Bone marrow (tissue), 2 donors: ENCODE measurements at regions not wholly inside any gene's neighbourhood (a gene's known extent, or its start where the extent isn't known, plus 50 kb on each side); places are given as distances from the start of the nearest gene placed in this dataset.
"Not testable (repeated sequence)": the region's sequence is repeated elsewhere in the genome, so short reads cannot be mapped to it uniquely, and the experiment has no call there.

Source experiments
- DNase-seq, 2 donors: peaks; one replicate each; lab custom pipeline; 2025; lab: John Stamatoyannopoulos, UW

- no peak for DNase-seq
Observed at GRCh38 chr16:52787709-52788108, 240.8 kb upstream of the TOX3 start.

DNA sequence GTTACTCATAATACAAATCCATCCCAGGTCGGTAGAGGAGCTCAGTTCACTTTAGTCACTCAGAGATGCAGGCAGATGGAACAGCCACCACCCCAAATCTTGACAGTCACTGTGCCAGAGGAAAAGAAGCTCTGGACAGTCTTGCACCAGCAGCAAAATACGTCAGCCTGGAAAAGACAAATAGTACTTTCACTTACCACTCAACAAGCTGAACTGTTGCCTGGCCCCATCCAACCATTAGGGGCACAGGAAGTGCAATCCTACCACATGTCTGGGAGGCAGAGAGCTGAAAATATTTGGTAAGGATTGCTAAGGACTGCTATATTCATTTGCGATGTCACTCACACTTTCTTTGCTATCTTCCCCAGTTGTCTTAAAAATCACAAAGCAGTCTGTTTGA lies 239.1 kb upstream of the TOX3 start:
- no peak for DNase-seq

GRCh38 chr16:52785653-52786052 lies 238.7 kb upstream of the TOX3 start:
- DNase-seq, result no peak

GRCh38 chr16:52783616-52784015 lies 236.7 kb upstream of the TOX3 start:
- no peak for DNase-seq

DNA sequence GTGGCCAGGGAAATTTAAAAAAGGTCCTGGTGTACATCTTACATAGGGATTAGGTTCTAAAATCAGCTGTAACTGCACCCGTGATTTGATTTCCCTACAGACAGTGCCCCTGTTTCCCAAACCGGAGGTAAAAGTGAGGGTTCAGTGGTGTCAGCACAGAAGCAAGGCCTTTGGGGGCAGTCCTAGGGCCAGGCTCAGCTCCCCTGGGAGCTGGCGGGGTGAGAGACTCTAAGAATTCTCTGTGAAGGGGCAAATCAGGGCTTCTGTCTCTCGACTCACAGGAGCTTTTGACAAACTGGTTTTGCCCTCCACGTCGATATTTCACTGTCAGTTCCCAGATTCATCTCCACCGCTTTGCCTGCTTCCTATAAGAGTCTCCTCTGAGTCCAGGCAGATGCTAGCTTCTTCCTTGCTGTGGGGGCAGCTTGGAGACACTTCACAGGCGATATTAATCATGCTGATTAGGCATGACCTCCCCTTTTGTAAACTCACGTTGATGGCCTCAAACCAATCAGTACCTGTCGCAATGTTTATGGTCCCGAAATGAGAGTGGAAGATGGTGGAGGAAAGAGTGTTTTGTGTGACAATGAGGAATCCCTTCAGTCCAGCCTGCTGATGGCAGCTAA lies 234.2 kb upstream of the TOX3 start:
- DNase-seq, result no peak

- no peak for DNase-seq
Observed at GRCh38 chr16:52773026-52773425, 226.1 kb upstream of the TOX3 start.

GRCh38 chr16:52770828-52771227 lies 223.9 kb upstream of the TOX3 start:
- no peak for DNase-seq

- DNase-seq, result no peak
Observed at GRCh38 chr16:52758473-52758855, 211.5 kb upstream of the TOX3 start.

DNA sequence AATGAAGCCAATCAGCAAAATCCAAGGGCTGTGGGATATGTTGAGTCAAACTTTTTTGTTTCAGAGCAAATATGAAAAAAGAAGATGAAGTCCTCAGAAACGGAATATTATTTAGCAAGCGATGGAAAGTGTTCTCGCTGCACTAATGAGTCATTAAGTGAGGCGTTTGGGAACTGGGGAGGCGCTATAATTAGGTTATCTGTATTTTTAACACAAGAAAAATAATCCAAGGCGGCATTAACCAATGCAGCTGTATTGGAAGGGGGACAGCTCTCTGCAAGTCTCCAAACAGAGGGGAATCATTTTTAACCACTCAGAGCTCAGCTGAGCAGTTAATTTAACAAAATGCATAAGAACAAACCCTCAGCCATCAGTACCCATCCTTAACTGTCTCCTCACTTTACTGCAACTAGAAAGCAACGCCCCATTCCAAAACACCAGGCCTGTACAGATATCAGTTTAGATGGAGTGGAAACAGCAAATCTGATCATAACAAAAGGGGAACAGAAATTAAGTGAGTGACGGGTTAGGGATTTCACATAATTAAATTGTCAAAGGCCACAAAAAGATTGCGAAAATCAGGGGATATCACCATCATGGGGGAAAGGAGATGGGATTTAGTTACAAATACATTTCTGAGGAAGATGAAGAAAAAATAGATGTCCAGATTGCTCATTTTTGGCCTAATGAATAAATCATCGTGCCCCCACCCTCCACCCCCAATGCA lies 211.0 kb upstream of the TOX3 start:
- no peak for DNase-seq

DNA sequence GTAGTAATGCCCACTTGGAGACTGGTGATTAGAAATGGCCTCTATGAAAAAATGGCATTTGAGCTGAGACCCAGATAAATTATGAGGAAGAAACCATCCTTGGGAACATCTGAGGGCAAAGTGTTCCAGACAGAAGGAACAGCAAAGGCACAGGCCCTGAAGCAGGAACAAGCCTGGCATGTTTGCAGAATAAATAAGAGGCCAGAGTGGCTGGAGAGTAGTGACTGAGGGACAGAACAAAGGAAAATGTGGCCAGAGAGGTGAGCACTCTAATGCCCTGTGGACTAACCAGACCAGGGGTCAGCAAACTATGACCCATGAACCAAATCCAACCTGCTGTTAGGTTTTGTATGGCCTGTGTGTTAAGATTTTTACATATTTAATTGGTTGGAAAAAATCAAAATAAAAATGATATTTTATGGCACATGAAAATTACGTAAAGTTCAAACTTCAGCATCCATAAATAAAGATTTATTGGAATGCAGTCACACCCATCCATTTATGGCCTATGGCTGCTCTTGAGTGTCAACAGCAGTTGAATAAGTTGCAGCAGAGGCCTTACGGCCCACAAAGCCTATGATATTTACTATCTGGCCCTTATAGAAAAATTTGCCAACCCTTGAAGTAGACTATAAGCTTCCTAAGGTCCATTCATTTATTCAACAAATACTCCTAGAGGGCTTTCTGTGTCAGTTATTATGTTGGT lies 210.0 kb upstream of the TOX3 start:
- DNase-seq, result no peak

DNA sequence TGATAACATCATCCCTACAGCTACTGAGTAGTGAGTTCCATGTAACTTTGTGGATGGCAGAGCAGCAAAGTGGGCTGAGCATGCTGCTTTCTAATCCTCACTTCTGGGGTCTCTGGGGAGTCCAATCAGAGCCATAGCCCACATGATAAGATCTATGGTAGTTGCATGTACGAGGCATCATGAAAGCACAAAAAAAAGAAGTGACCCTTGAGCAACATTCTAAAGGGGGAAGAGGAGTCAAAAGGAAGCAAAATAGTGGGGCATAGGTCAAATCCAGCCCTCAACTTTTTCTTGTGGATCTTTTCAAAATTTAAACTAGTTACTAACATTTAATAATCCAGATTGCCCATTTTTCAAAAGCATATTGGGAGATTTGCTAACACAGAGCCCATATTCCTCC lies 208.5 kb upstream of the TOX3 start:
- no peak for DNase-seq

DNA sequence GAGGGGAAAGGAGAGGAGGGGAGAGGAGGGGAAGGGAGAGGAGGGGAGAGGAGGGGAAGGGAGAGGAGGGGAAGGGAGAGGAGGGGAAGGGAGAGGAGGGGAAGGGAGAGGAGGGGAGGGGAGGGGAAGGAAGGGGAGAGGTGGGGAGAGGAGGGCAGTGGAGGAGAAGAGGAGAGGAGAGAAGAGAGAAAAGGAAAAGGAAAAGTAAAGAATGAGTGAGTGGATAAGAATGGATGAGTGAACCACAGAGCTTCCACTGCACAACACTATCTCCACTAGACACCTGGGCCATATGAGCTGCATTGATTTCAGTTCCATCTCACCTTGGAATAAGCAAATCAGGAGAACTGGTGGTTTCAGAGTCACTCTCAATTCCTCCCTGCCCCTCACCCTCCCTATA lies 204.1 kb upstream of the TOX3 start:
- DNase-seq, result no peak

DNA sequence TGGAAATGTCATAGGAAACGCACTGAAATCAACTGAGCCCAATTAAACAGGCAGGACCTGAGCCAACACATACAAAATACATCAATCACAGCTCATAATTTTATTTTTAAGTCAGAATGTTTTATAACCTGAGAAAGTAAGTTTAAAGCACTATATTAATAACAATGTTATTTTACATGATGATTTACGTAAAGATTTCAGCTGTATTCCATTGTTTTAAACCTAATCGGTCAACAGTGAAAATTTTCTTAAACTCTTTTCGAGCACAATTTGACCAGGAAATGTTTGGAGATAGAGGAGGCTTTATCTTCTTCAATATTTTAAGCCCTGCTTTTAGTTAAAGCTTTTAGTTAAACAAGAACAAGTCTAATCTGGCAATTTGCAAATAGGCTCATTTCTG lies 201.8 kb upstream of the TOX3 start:
- no peak for DNase-seq

- no peak for DNase-seq
Observed at GRCh38 chr16:52747088-52747595, 200.2 kb upstream of the TOX3 start.

- DNase-seq, result no peak
Observed at GRCh38 chr16:52743707-52744106, 196.8 kb upstream of the TOX3 start.

DNA sequence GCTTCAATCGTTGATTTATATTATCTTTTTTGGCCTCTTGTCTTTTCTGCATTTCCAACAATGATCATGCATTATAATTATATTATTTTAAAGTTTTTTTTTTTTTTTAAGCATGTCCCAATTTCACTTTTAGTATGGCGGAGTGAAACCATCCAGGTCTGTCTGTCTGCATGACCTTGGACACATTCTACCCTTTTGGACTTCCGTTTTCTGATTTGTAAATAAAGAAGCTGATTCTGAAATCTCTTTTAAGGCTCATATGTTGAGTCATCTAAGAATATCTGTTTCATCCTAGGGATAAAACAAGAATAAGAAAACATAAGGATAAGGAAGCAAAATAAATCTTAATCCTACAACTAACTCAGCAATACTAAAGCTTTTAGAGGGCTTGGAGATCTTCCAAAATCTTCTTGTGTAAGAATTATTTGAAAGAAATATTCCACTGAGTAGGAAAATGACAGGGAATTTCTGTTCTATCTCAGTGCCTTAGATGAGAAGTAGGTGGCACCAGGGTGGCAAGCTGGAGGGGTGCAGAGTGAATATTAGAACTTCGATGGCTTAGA lies 195.7 kb upstream of the TOX3 start:
- no peak for DNase-seq

- no peak for DNase-seq
Observed at GRCh38 chr16:52742052-52742451, 195.1 kb upstream of the TOX3 start.

GRCh38 chr16:52741351-52741750 lies 194.4 kb upstream of the TOX3 start:
- DNase-seq, result no peak

DNA sequence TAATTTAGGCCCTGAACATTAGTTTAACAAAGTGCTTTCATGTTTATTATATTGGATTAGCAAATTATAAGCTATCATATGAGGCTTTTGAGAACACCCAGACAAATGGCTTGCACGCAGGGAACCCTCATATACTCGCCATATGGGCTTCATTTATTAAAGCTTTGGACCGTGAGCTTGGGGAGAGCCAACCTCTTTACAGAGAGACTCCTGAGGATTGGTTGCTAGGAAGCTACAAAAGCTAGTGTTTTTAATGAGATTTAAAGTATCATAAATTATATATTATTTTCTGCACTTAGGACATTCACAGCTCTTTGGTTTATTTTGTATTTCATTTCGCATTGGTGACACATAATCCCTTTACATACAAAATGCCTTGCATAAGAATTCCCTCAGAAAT lies 193.8 kb upstream of the TOX3 start:
- DNase-seq, result no peak

GRCh38 chr16:52740333-52740732 lies 193.4 kb upstream of the TOX3 start:
- DNase-seq, result no peak

DNA sequence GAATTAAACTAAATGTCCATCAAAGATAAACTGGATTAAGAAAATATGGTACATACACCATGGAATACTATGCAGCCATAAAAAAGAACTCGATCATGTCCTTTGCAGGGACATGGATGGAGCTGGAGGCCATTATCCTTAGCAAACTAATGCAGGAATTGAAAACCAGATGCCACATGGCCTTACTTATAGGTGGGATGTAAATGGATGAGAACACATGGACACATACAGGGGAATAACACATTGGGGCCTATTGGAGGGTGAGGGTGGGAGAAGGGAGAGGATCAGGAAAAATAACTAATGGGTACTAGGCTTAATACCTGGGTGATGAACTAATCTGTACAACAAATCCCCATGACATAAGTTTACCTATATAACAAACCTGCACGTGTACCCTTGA lies 192.0 kb upstream of the TOX3 start:
- not testable (repeated sequence) for DNase-seq

DNA sequence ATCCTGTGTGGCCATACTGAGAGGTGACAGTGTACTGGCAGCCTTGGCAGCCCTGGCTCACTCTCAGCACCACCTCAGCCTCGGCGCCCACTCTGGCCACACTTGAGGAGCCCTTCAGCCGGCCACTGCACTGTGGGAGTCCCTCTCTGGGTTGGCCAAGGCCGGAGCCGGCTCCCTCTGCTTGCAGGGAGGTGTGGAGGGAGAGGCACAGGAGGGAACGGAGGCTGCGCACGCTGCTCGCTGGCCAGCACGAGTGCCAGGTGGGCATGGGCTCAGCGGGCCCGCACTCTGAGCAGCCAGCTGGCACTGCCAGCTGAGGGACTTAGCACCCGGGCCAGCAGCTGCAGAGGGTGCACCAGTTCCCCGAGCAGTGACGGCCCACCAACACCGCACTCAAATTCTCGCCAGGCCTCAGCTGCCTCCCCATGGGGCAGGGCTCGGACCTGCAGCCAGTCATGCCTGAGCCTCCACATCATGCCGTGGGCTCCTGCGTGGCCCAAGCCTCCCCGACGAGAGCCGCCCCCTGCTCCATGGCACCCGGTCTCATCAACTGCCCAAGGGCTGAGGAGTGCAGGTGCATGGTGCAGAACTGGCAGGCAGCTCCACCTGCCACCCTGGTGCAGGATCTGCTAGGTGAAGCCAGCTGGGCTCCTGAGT lies 184.4 kb upstream of the TOX3 start:
- no peak for DNase-seq
